NCI-H345 (cell line): ENCODE measurements at regions not wholly inside any gene's neighbourhood (a gene's known extent, or its start where the extent isn't known, plus 50 kb on each side); places are given as distances from the start of the nearest gene placed in this dataset.
"Not testable (repeated sequence)": the region's sequence is repeated elsewhere in the genome, so short reads cannot be mapped to it uniquely, and the experiment has no call there.

ENCODE experiments used
- DNase-seq: peaks from one replicate; lab custom pipeline; 2025; lab: John Stamatoyannopoulos, UW

- DNase-seq: no peak
Observed at GRCh38 chr5:58201922-58202648, 257.8 kb downstream of the PLK2 start.

GRCh38 chr5:58200451-58200850, 259.4 kb downstream of the PLK2 start:
- DNase-seq: no peak

- DNase-seq: no peak
Observed at GRCh38 chr5:58199087-58199486, 260.8 kb downstream of the PLK2 start.

- DNase-seq: no peak
Observed at GRCh38 chr5:58198330-58198729, 261.6 kb downstream of the PLK2 start.

- no peak for DNase-seq
Observed at GRCh38 chr5:58197875-58198274, 262.0 kb downstream of the PLK2 start.

- DNase-seq: no peak
Observed at GRCh38 chr5:58191443-58191842, 268.4 kb downstream of the PLK2 start.

- DNase-seq: no peak
Observed at GRCh38 chr5:58188262-58188651, 271.6 kb downstream of the PLK2 start.

GRCh38 chr5:58187432-58188261, 272.2 kb downstream of the PLK2 start:
- DNase-seq: no peak

- DNase-seq: no peak
Observed at GRCh38 chr5:58185801-58186200, 274.1 kb downstream of the PLK2 start.

GRCh38 chr5:58185397-58185796, 274.5 kb downstream of the PLK2 start:
- DNase-seq: no peak

GRCh38 chr5:58184910-58185309, 275.0 kb downstream of the PLK2 start:
- DNase-seq: no peak

GRCh38 chr5:58183786-58184085, 276.1 kb downstream of the PLK2 start:
- DNase-seq: no peak

- DNase-seq: no peak
Observed at GRCh38 chr5:58183078-58183785, 276.7 kb downstream of the PLK2 start.

GRCh38 chr5:58182287-58182841, 277.5 kb downstream of the PLK2 start:
- DNase-seq: no peak

GRCh38 chr5:58181578-58182286, 278.2 kb downstream of the PLK2 start:
- no peak for DNase-seq

- DNase-seq: no peak
Observed at GRCh38 chr5:58172946-58173345, 286.9 kb downstream of the PLK2 start.

- DNase-seq: no peak
Observed at GRCh38 chr5:58165152-58165551, 294.7 kb downstream of the PLK2 start.

- DNase-seq: not testable (repeated sequence)
Observed at GRCh38 chr5:58161889-58162288, 298.0 kb downstream of the PLK2 start.

GRCh38 chr5:58156973-58157701, 302.7 kb downstream of the PLK2 start:
- no peak for DNase-seq

- no peak for DNase-seq
Observed at GRCh38 chr5:58156361-58156760, 303.5 kb downstream of the PLK2 start.

- DNase-seq: no peak
Observed at GRCh38 chr5:58153255-58153654, 306.6 kb downstream of the PLK2 start.
